Epithelial cell of proximal tubule (primary cell): ENCODE measurements at regions not wholly inside any gene's neighbourhood (a gene's known extent, or its start where the extent isn't known, plus 50 kb on each side); places are given as distances from the start of the nearest gene placed in this dataset.

Source experiments
- DNase-seq: peaks from one replicate; pipeline ENCODE4 v3.0.0-alpha.2; 2011; ENCODE audit warnings: low read depth
- H3K4me3 ChIP-seq: 2 replicates; pipeline ENCODE4 v1.5.1; 2011; ENCODE audit warnings: low read depth, mild to moderate bottlenecking, low read length
- TF ChIP-seq, protein P1 (sequence below): conservative IDR thresholded peaks from 2 replicates; pipeline ENCODE4 v1.5.1; 2012; ENCODE audit warnings: low read depth, mild to moderate bottlenecking, low read length

GRCh38 chr13:29994911-29995595, 144.6 kb upstream of the UBL3 start:
- no peak for DNase-seq
- TF ChIP-seq, protein P1, sequence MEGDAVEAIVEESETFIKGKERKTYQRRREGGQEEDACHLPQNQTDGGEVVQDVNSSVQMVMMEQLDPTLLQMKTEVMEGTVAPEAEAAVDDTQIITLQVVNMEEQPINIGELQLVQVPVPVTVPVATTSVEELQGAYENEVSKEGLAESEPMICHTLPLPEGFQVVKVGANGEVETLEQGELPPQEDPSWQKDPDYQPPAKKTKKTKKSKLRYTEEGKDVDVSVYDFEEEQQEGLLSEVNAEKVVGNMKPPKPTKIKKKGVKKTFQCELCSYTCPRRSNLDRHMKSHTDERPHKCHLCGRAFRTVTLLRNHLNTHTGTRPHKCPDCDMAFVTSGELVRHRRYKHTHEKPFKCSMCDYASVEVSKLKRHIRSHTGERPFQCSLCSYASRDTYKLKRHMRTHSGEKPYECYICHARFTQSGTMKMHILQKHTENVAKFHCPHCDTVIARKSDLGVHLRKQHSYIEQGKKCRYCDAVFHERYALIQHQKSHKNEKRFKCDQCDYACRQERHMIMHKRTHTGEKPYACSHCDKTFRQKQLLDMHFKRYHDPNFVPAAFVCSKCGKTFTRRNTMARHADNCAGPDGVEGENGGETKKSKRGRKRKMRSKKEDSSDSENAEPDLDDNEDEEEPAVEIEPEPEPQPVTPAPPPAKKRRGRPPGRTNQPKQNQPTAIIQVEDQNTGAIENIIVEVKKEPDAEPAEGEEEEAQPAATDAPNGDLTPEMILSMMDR = no peak
- no peak overlapping the region for H3K4me3 ChIP-seq

DNA sequence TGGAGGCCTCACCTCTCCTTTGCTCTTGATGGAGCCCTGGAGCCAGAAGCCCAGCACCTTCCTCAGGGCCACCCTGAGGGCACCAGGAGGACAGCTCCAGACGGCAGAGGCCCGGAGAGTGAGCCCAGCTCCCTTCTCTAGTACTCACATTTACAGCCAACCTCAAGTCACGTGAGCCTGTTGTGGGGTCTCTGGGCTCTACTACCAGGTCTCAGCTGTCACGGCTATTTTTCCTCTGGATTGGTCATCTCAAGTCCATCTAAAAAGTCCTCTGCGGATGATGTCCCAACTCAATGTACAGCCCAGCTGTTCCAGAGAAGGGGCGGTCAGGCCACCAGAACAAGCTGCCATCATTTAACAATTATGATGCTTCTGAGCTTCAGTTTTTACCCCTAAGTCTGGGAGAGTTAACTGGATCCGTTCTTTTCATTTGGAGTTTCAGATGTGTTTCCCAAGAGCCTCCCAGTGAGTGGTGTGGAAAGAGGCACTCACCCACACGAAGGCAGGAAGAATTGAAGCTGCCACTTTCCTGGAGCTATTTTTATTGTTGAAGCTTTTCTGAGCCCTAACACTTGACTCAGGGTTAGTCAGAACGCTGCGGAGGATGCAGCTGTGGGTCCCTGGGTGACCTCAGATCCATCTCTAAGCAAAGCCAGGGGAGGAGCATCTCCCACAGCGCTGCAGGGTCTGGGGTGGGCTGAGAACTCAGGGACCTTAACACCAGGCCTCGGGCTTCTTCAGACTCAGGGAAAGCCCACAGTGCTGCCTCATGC, 143.5 kb upstream of the UBL3 start:
- TF ChIP-seq, protein P1 = no peak
- no peak for DNase-seq
- no peak overlapping the region for H3K4me3 ChIP-seq

DNA sequence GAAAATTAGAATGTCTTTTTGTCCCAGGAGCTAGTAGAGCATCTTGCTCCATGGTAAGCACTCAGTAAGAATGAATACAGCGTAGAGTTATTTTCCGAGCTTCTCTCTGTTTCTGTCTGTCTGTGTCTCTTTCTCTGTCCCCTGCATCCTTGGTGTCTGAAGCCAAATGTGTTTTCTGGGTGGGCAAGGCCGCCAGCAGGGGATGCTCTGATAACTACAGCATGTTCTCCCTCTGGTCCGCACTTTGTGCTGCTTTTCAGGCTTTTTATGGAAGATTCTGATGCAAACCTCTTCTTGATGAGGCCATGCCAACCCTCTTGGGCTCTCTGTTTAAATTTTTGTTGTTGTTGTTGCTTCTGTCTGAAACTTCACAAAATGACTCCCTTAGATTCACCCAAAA, 142.8 kb upstream of the UBL3 start:
- no peak for DNase-seq
- no peak overlapping the region for H3K4me3 ChIP-seq
- TF ChIP-seq, protein P1 = no peak

- DNase-seq = peak; percentile 37
- no peak overlapping the region for H3K4me3 ChIP-seq
- TF ChIP-seq, protein P1 = no peak
Measured at GRCh38 chr13:29991343-29991742, 140.9 kb upstream of the UBL3 start.

DNA sequence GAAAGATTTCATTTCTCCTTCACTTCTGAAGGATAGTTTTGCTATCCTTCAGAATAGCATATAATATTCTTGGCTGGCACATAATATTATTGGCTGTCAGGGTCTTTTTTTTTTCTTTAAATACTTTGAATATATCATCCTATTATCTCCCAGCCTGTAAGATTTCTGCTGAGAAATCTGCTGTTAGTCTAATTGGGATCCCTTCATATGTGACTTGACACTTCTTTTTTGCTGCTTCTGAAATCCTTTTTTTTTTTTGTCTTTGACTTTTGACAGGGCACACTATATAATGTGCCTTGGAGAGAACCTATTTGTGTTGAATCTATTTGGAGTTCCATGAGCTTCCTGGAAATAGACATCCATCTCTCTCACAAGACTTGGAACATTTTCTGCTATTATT, 136.9 kb upstream of the UBL3 start:
- no peak overlapping the region for H3K4me3 ChIP-seq
- DNase-seq = no peak
- TF ChIP-seq, protein P1 = no peak

- no peak overlapping the region for H3K4me3 ChIP-seq
- DNase-seq = no peak
- TF ChIP-seq, protein P1 = no peak
Measured at GRCh38 chr13:29980339-29980738, 129.9 kb upstream of the UBL3 start.
